ENCODE measurements at regions not wholly inside any gene's neighbourhood (a gene's known extent, or its start where the extent isn't known, plus 50 kb on each side); places are given as distances from the start of the nearest gene placed in this dataset.

GRCh38 chr11:134943544-134943943, 531.5 kb upstream of the B3GAT1 start:
- TF ChIP-seq CTCF (conservative IDR thresholded peaks at IDR 0.05 in 1 of 2, IDR thresholded peaks at IDR 0.05 in 1 of 2; ENCODE audit: low read depth in 1 of 2, low read length in 2 of 2) (no peak), EZH2 (IDR thresholded peaks at IDR 0.05; ENCODE audit: low read length, missing control alignments) (no peak)
